CD4-positive, alpha-beta T cell (primary cell): ENCODE measurements at regions not wholly inside any gene's neighbourhood (a gene's known extent, or its start where the extent isn't known, plus 50 kb on each side); places are given as distances from the start of the nearest gene placed in this dataset.

Experiments
- ATAC-seq: fragments of 200-7000 bp; cut with Tn5 transposase; one replicate; pipeline ENCODE4 v1.10.0; 2022; ENCODE audit warnings: mild to moderate bottlenecking; ENCODE audit not compliant: poor library complexity
- CTCF ChIA-PET: fragments of 350-600 bp; sonication (Branson Sonifier 250); formaldehyde crosslinking; loops from one replicate; lab custom pipeline; 2021; ENCODE audit warnings: antibody characterized with exemption, inconsistent platforms; lab: Charles Lee
- POLR2A ChIA-PET: fragments of 350-600 bp; sonication (Branson Sonifier 250); formaldehyde crosslinking; loops from one replicate; lab custom pipeline; 2021; ENCODE audit warnings: antibody characterized with exemption, inconsistent platforms; lab: Charles Lee
- DNase-seq, 14 experiments: peaks; one replicate each; pipeline ENCODE4 v3.0.0-alpha.2; 2013 to 2020; ENCODE audit warnings: mixed read lengths in 2 of 14
- H3K27ac ChIP-seq, 2 donors: one replicate each; pipeline versions ENCODE4 v1.5.1 to v1.7.0; 2013; ENCODE audit warnings: low read length in 2 of 2, low read depth in 1 of 2, mild to moderate bottlenecking in 1 of 2
- H3K27me3 ChIP-seq, 2 experiments: 1 replicate in 1 of 2; 2 replicates in 1 of 2; pipeline versions ENCODE4 v1.6.1 to v1.7.0; 2013; ENCODE audit warnings: low read length in 2 of 2, control low read depth in 1 of 2, mild to moderate bottlenecking in 1 of 2, moderate library complexity in 1 of 2; ENCODE audit not compliant: insufficient read depth in 2 of 2, control insufficient read depth in 1 of 2
- H3K36me3 ChIP-seq: one replicate; pipeline ENCODE4 v1.6.1; 2013; ENCODE audit warnings: low read length, control low read depth; ENCODE audit not compliant: insufficient read depth
- H3K4me1 ChIP-seq: one replicate; pipeline ENCODE4 v1.6.1; 2013; ENCODE audit warnings: low read length, control low read depth; ENCODE audit not compliant: insufficient read depth
- H3K4me3 ChIP-seq: one replicate; pipeline ENCODE4 v1.5.1; 2013; ENCODE audit warnings: mild to moderate bottlenecking, low read length, moderate library complexity
- H3K9me3 ChIP-seq, 2 experiments: 1 replicate in 1 of 2; 2 replicates in 1 of 2; pipeline versions ENCODE4 v1.6.1 to v1.7.0; 2013; ENCODE audit warnings: low read length in 2 of 2, mild to moderate bottlenecking in 2 of 2, control low read depth in 1 of 2, moderate library complexity in 1 of 2; ENCODE audit not compliant: control insufficient read depth in 1 of 2, insufficient read depth in 1 of 2
- H3K27ac Mint-ChIP-seq: one replicate; pipeline ENCODE4 v1.8.0; 2020; ENCODE audit warnings: mixed read lengths
- H3K27me3 Mint-ChIP-seq: one replicate; pipeline ENCODE4 v1.8.0; 2021; ENCODE audit warnings: mixed read lengths
- H3K36me3 Mint-ChIP-seq: one replicate; pipeline ENCODE4 v1.8.0; 2021; ENCODE audit warnings: low read depth, mixed read lengths
- H3K4me1 Mint-ChIP-seq: one replicate; pipeline ENCODE4 v1.8.0; 2021; ENCODE audit warnings: low read depth, mixed read lengths
- H3K4me3 Mint-ChIP-seq: one replicate; pipeline ENCODE4 v1.8.0; 2020; ENCODE audit warnings: mild to moderate bottlenecking, mixed read lengths
- H3K9me3 Mint-ChIP-seq: one replicate; pipeline ENCODE4 v1.8.0; 2020; ENCODE audit warnings: mixed read lengths
- CTCF ChIP-seq: fragments of 200-600 bp; IDR thresholded peaks from one replicate; pipeline ENCODE4 v1.8.0; 2022; ENCODE audit warnings: antibody characterized with exemption, mild to moderate bottlenecking
- intact Hi-C, 2 experiments: fragments of 100-400 bp; cut with DNase I in 1 of 2; cut with micrococcal nuclease in 1 of 2; formaldehyde crosslinking; loops; one replicate each; pipeline versions ENCODE4 v1.15.1 to v1.9.0; 2023 to 2025; cut with DNase I, micrococcal nuclease

DNA sequence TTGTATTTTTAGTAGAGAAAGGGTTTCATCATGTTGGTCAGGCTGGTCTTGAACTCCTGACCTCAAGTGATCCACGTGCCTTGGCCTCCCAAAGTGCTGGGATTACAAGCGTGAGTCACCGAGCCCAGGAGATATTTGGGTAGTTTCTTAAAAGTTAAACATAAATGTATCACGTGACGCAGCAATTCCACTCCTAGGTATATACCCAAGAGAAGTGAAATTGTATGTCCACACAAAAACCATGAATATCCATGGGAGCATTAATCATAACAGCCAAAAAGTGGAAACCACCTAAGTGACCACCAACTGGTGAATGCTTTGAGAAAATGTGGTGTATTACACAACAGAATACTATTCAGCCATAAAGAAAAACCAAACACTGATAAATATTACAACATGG lies 164.8 kb downstream of the MRPL14 start:
- CTCF ChIA-PET = no interaction called here
- no peaks in the 10 kb centered on the region for H3K4me1 ChIP-seq
- intact Hi-C loops = no loop called here
- H3K9me3 Mint-ChIP-seq = no peaks in the 10 kb centered on the region
- ATAC-seq = no peak
- H3K27me3 Mint-ChIP-seq = peaks cover 28% of the 10 kb centered on the region
- no peaks in the 10 kb centered on the region for H3K36me3 Mint-ChIP-seq
- no peak overlapping the region for H3K27ac ChIP-seq
- H3K4me3 ChIP-seq = no peak overlapping the region
- H3K27ac Mint-ChIP-seq = no peak overlapping the region
- no peak overlapping the region for H3K4me3 Mint-ChIP-seq
- POLR2A ChIA-PET = no interaction called here
- no peaks in the 10 kb centered on the region for H3K9me3 ChIP-seq
- DNase-seq = peak in 2 of 14 experiments; percentile 19 to 42
- no peak for TF ChIP-seq CTCF
- H3K4me1 Mint-ChIP-seq = no peaks in the 10 kb centered on the region
- no peaks in the 10 kb centered on the region for H3K36me3 ChIP-seq
- no peaks in the 10 kb centered on the region for H3K27me3 ChIP-seq

DNA sequence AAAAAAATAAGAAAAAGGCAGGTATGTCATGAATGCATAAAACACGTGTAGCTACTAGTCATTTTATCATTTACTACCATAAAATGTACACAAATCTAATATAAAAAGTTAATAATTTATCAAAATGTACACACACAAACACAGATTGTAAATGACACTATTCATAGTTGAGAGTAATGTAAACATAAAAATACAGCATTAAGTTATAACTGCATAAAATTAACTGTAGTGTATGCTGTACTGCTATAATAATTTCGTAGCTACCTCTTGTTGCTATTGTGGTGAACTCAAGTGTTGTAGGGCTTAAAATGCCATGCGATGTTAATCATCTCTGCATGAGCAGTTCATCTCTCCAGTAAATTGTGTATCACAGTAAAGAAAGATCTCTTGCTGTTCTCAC lies 170.0 kb downstream of the MRPL14 start:
- H3K9me3 Mint-ChIP-seq = peaks cover 4% of the 10 kb centered on the region
- H3K36me3 ChIP-seq = no peaks in the 10 kb centered on the region
- H3K27ac ChIP-seq = no peak overlapping the region
- H3K4me1 Mint-ChIP-seq = no peaks in the 10 kb centered on the region
- H3K36me3 Mint-ChIP-seq = no peaks in the 10 kb centered on the region
- H3K27ac Mint-ChIP-seq = no peak overlapping the region
- ATAC-seq (no peak), DNase-seq (no peak)
- no peaks in the 10 kb centered on the region for H3K4me1 ChIP-seq
- ChIA-PET CTCF (no interaction called here), POLR2A (no interaction called here)
- intact Hi-C loops = no loop called here
- peaks cover 10 to 11% of the 10 kb centered on the region in 2 experiments for H3K9me3 ChIP-seq
- TF ChIP-seq CTCF = no peak
- H3K27me3 ChIP-seq = peaks cover 0 to 8% of the 10 kb centered on the region in 2 experiments
- H3K4me3 Mint-ChIP-seq = no peak overlapping the region
- no peak overlapping the region for H3K4me3 ChIP-seq
- H3K27me3 Mint-ChIP-seq = peaks cover 32% of the 10 kb centered on the region

DNA sequence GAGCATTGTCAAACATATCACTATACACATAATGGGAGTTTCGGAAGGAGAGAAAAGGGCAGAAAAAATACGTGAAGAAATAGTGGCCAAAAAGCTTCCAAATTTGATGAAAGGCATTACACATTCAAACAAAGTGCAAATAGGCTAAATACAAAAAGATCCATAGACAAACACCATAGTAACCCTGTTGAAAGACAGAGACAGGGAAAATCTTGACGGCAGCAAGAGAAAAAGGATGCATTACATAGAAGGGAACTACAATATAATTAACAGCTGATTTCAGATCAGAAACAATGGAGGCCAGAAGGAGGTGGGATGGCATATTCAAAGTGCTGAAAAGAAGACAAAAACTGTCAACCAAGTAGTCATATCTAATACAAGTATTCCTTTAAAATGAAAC lies 170.8 kb downstream of the MRPL14 start:
- no peak overlapping the region for H3K4me3 Mint-ChIP-seq
- ATAC-seq = no peak
- Histone ChIP-seq H3K27me3 (peaks cover 0 to 8% of the 10 kb centered on the region in 2 experiments), H3K36me3 (no peaks in the 10 kb centered on the region), H3K4me1 (no peaks in the 10 kb centered on the region), H3K27ac (no peak overlapping the region), H3K4me3 (no peak overlapping the region), H3K9me3 (peaks cover 10 to 11% of the 10 kb centered on the region in 2 experiments)
- CTCF ChIA-PET = no interaction called here
- intact Hi-C loops = no loop called here
- H3K27me3 Mint-ChIP-seq = peaks cover 32% of the 10 kb centered on the region
- peaks cover 4% of the 10 kb centered on the region for H3K9me3 Mint-ChIP-seq
- H3K27ac Mint-ChIP-seq = no peak overlapping the region
- H3K36me3 Mint-ChIP-seq = no peaks in the 10 kb centered on the region
- DNase-seq = no peak
- no peaks in the 10 kb centered on the region for H3K4me1 Mint-ChIP-seq
- no peak for TF ChIP-seq CTCF
- POLR2A ChIA-PET = no interaction called here
